HEK293 (cell line): ENCODE measurements at regions not wholly inside any gene's neighbourhood (a gene's known extent, or its start where the extent isn't known, plus 50 kb on each side); places are given as distances from the start of the nearest gene placed in this dataset.

Source experiments
- CTCF ChIA-PET: fragments of 350-600 bp; formaldehyde crosslinking; extraction: SDS; loops from one replicate; lab custom pipeline; 2021; ENCODE audit warnings: antibody characterized with exemption; lab: Yijun Ruan, JAX
- POLR2A ChIA-PET: fragments of 300-600 bp; formaldehyde crosslinking; extraction: SDS; loops from one replicate; lab custom pipeline; 2020; ENCODE audit warnings: antibody characterized with exemption, inconsistent platforms; lab: Yijun Ruan, JAX
- H3K27ac ChIP-seq: fragments of 200-500 bp; sonication (Bioruptor generic); 2 replicates; pipeline ENCODE4 v1.5.1; 2014; ENCODE audit warnings: low read depth, low read length, control low read depth, inconsistent platforms; ENCODE audit errors: extremely low read depth
- H3K36me3 ChIP-seq, 2 experiments: fragments of 200-500 bp in 1 of 2; sonication (Bioruptor generic) in 1 of 2; 1 replicate in 1 of 2; 2 replicates in 1 of 2; pipeline ENCODE4 v1.5.1; 2014 to 2017; ENCODE audit warnings: inconsistent platforms in 2 of 2, low read length in 2 of 2; ENCODE audit not compliant: control insufficient read depth in 2 of 2, insufficient read depth in 1 of 2
- H3K4me1 ChIP-seq: fragments of 200-500 bp; sonication (Bioruptor generic); 2 replicates; pipeline ENCODE4 v1.5.1; 2014; ENCODE audit warnings: mild to moderate bottlenecking, low read length, inconsistent platforms; ENCODE audit not compliant: control insufficient read depth, insufficient read depth
- H3K4me3 ChIP-seq: 2 replicates; pipeline ENCODE4 v1.5.1; 2011; ENCODE audit warnings: low read depth, mild to moderate bottlenecking, control low read depth, low read length, moderate library complexity
- H3K9me3 ChIP-seq: fragments of 200-500 bp; sonication (Bioruptor generic); 2 replicates; pipeline ENCODE4 v1.5.1; 2014; ENCODE audit warnings: low read depth, low read length, inconsistent platforms; ENCODE audit not compliant: control insufficient read depth, insufficient read depth
- EGR2 ChIP-seq: fragments of 450-650 bp; formaldehyde crosslinking; IDR thresholded peaks from 2 replicates; pipeline ENCODE4 v1.5.1; 2016; ENCODE audit warnings: low read depth, missing biosample characterization, missing genetic modification characterization
- MYNN ChIP-seq: fragments of 450-650 bp; formaldehyde crosslinking; IDR thresholded peaks from 2 replicates; pipeline ENCODE4 v1.5.1; 2016; ENCODE audit warnings: missing biosample characterization, missing genetic modification characterization, borderline replicate concordance
- SALL2 ChIP-seq: fragments of 450-650 bp; formaldehyde crosslinking; IDR thresholded peaks from 2 replicates; pipeline ENCODE4 v1.5.0; 2017; ENCODE audit warnings: missing biosample characterization, mild to moderate bottlenecking, missing genetic modification characterization, borderline replicate concordance
- SCRT1 ChIP-seq: fragments of 450-650 bp; formaldehyde crosslinking; IDR thresholded peaks from 2 replicates; pipeline ENCODE4 v1.5.1; 2016; ENCODE audit warnings: missing biosample characterization, missing genetic modification characterization, borderline replicate concordance
- SCRT2 ChIP-seq: fragments of 450-650 bp; formaldehyde crosslinking; IDR thresholded peaks from 2 replicates; pipeline ENCODE4 v1.5.1; 2016; ENCODE audit warnings: missing biosample characterization, missing genetic modification characterization
- TCF7L2 ChIP-seq: IDR thresholded peaks from 2 replicates; pipeline ENCODE4 v1.6.1; 2011; ENCODE audit warnings: low read depth, mild to moderate bottlenecking, inconsistent platforms, low read length, moderate library complexity, borderline replicate concordance
- ZBTB21 ChIP-seq: fragments of 450-650 bp; formaldehyde crosslinking; IDR thresholded peaks from 2 replicates; pipeline ENCODE4 v1.5.1; 2017; ENCODE audit warnings: missing biosample characterization, missing genetic modification characterization
- ZNF10 ChIP-seq: fragments of 450-650 bp; formaldehyde crosslinking; IDR thresholded peaks from 2 replicates; pipeline ENCODE4 v1.5.1; 2017; ENCODE audit warnings: missing biosample characterization, missing genetic modification characterization
- ZNF121 ChIP-seq: fragments of 450-650 bp; formaldehyde crosslinking; IDR thresholded peaks from 2 replicates; pipeline ENCODE4 v1.5.1; 2016; ENCODE audit warnings: missing biosample characterization, missing genetic modification characterization
- ZNF146 ChIP-seq: fragments of 450-650 bp; formaldehyde crosslinking; IDR thresholded peaks from 2 replicates; pipeline ENCODE4 v1.5.1; 2016; ENCODE audit warnings: missing biosample characterization, missing genetic modification characterization
- ZNF157 ChIP-seq: fragments of 450-650 bp; formaldehyde crosslinking; IDR thresholded peaks from 2 replicates; pipeline ENCODE4 v1.5.1; 2016; ENCODE audit warnings: missing biosample characterization, missing genetic modification characterization
- ZNF350 ChIP-seq: fragments of 450-650 bp; formaldehyde crosslinking; IDR thresholded peaks from 2 replicates; pipeline ENCODE4 v1.5.0; 2017; ENCODE audit warnings: missing biosample characterization, mild to moderate bottlenecking, missing genetic modification characterization
- ZNF549 ChIP-seq: fragments of 450-650 bp; IDR thresholded peaks from 2 replicates; pipeline ENCODE4 v1.5.1; 2018; ENCODE audit warnings: missing biosample characterization, missing genetic modification characterization, mild to moderate bottlenecking, inconsistent platforms, moderate library complexity
- ZNF571 ChIP-seq: fragments of 450-650 bp; formaldehyde crosslinking; IDR thresholded peaks from 2 replicates; pipeline ENCODE4 v1.5.0; 2017; ENCODE audit warnings: missing biosample characterization, missing genetic modification characterization
- ZNF626 ChIP-seq: fragments of 450-650 bp; sonication (Bioruptor Pico); formaldehyde crosslinking; IDR thresholded peaks from 2 replicates; pipeline ENCODE4 v1.5.1; 2018; ENCODE audit warnings: missing biosample characterization, missing genetic modification characterization, inconsistent platforms
- ZNF654 ChIP-seq: fragments of 450-650 bp; formaldehyde crosslinking; IDR thresholded peaks from 2 replicates; pipeline ENCODE4 v1.5.1; 2016; ENCODE audit warnings: low read depth, missing biosample characterization, missing genetic modification characterization
- ZNF658 ChIP-seq: fragments of 450-650 bp; formaldehyde crosslinking; IDR thresholded peaks from 2 replicates; pipeline ENCODE4; 2016; ENCODE audit warnings: missing biosample characterization, missing genetic modification characterization
- ZNF830 ChIP-seq: fragments of 450-650 bp; IDR thresholded peaks from 2 replicates; pipeline ENCODE4 v1.5.0; 2018; ENCODE audit warnings: missing biosample characterization, missing genetic modification characterization, low read depth, mild to moderate bottlenecking, moderate library complexity

GRCh38 chr6:25175681-25176080, 103.5 kb upstream of the CARMIL1 start:
- CTCF ChIA-PET = interaction anchor here (0.7 to 1.0 kb wide), 4 partner anchors 22 to 520 kb away, joined by 3 to 6 read pairs (median 4); no protein-coding TSS in a partner anchor
- H3K27ac ChIP-seq = no peak overlapping the region
- H3K4me1 ChIP-seq = peaks cover 12% of the 10 kb centered on the region
- POLR2A ChIA-PET = no interaction called here
- no peak for TF ChIP-seq ZNF626 (tag by site-specific recombination)
- TF ChIP-seq ZNF350 (tag by site-specific recombination) = no peak
- TF ChIP-seq SCRT2 = no peak
- no peaks in the 10 kb centered on the region for H3K36me3 ChIP-seq
- H3K9me3 ChIP-seq = no peaks in the 10 kb centered on the region
- H3K4me3 ChIP-seq = no peak overlapping the region

GRCh38 chr6:25176466-25176865, 102.7 kb upstream of the CARMIL1 start:
- POLR2A ChIA-PET = no interaction called here
- H3K4me3 ChIP-seq = no peak overlapping the region
- TF ChIP-seq TCF7L2 (no peak), EGR2 (tag by site-specific recombination) (no peak), SALL2 (tag by site-specific recombination) (no peak), ZNF121 (tag by site-specific recombination) (no peak), ZNF830 (tag by site-specific recombination) (no peak), ZNF157 (tag by site-specific recombination) (no peak), ZNF10 (tag by site-specific recombination) (no peak), ZNF658 (no peak)
- TF ChIP-seq, all 188 proteins: peak for 0
- CTCF ChIA-PET = interaction anchor here (0.5 to 1.0 kb wide), 5 partner anchors 21 to 930 kb away, joined by 3 to 4 read pairs (median 3); no protein-coding TSS in a partner anchor
- H3K9me3 ChIP-seq = no peaks in the 10 kb centered on the region
- H3K36me3 ChIP-seq = no peaks in the 10 kb centered on the region
- peaks cover 12% of the 10 kb centered on the region for H3K4me1 ChIP-seq
- H3K27ac ChIP-seq = no peak overlapping the region

GRCh38 chr6:25177500-25178028, 101.6 kb upstream of the CARMIL1 start:
- TF ChIP-seq SCRT1 (tag by site-specific recombination) (no peak), ZNF549 (tag by site-specific recombination) (peak; percentile 88), ZBTB21 (tag by site-specific recombination) (no peak), ZNF350 (tag by site-specific recombination) (no peak), ZNF571 (tag by site-specific recombination) (no peak), ZNF146 (0 out of 2 replicates have a peak, but pooled peaks have one; percentile 11)
- ChIA-PET POLR2A (no interaction called here), CTCF (interaction anchor here (0.6 to 1.2 kb wide), 5 partner anchors 8 to 717 kb away, joined by 3 to 4 read pairs (median 3); no protein-coding TSS in a partner anchor)
- H3K4me1 ChIP-seq = peaks cover 12% of the 10 kb centered on the region
- H3K27ac ChIP-seq = no peak overlapping the region
- H3K9me3 ChIP-seq = no peaks in the 10 kb centered on the region
- no peaks in the 10 kb centered on the region for H3K36me3 ChIP-seq
- H3K4me3 ChIP-seq = no peak overlapping the region

GRCh38 chr6:25178336-25179035, 100.7 kb upstream of the CARMIL1 start:
- H3K27ac ChIP-seq = no peak overlapping the region
- H3K36me3 ChIP-seq = no peaks in the 10 kb centered on the region
- TF ChIP-seq MYNN (tag by site-specific recombination) = no peak
- 0 out of 2 replicates have a peak, but pooled peaks have one; percentile 1 for TF ChIP-seq ZNF654 (tag by site-specific recombination)
- TF ChIP-seq, all 188 proteins: peak for 1
- ChIA-PET POLR2A (no interaction called here), CTCF (interaction anchor here (0.6 to 1.1 kb wide), 4 partner anchors 13 to 378 kb away, joined by 3 read pairs; no protein-coding TSS in a partner anchor)
- peaks cover 9% of the 10 kb centered on the region for H3K4me1 ChIP-seq
- H3K9me3 ChIP-seq = no peaks in the 10 kb centered on the region
- H3K4me3 ChIP-seq = no peak overlapping the region
